WTC11 (cell line): ENCODE measurements at regions not wholly inside any gene's neighbourhood (a gene's known extent, or its start where the extent isn't known, plus 50 kb on each side); places are given as distances from the start of the nearest gene placed in this dataset.

Experiments used
- ATF1 ChIP-seq: sonication (generic); formaldehyde crosslinking; IDR thresholded peaks from 2 replicates; pipeline ENCODE4 v1.8.1; 2023; ENCODE audit warnings: mild to moderate bottlenecking, moderate library complexity, missing genetic modification reagents
- CREB1 ChIP-seq: sonication (generic); formaldehyde crosslinking; IDR thresholded peaks from 2 replicates; pipeline ENCODE4 v1.8.0; 2023; ENCODE audit warnings: mild to moderate bottlenecking, missing genetic modification reagents
- CTCF ChIP-seq: fragments of 200-600 bp; IDR thresholded peaks from 2 replicates; pipeline ENCODE4 v1.8.0; 2022; ENCODE audit warnings: antibody characterized with exemption
- E2F1 ChIP-seq: sonication (generic); formaldehyde crosslinking; IDR thresholded peaks from 2 replicates; pipeline ENCODE4 v1.8.0; 2022; ENCODE audit warnings: mild to moderate bottlenecking, missing genetic modification reagents
- FOXJ3 ChIP-seq: sonication (generic); formaldehyde crosslinking; IDR thresholded peaks from 2 replicates; pipeline ENCODE4 v1.9.0; 2021; ENCODE audit warnings: missing genetic modification reagents, mild to moderate bottlenecking, borderline replicate concordance
- FOXK1 ChIP-seq: sonication (generic); formaldehyde crosslinking; IDR thresholded peaks from 2 replicates; pipeline ENCODE4 v1.8.0; 2022; ENCODE audit warnings: mild to moderate bottlenecking, moderate library complexity, missing genetic modification reagents
- GABPB1 ChIP-seq: sonication (generic); formaldehyde crosslinking; IDR thresholded peaks from 2 replicates; pipeline ENCODE4 v1.8.1; 2023; ENCODE audit warnings: mild to moderate bottlenecking, missing genetic modification reagents
- HMGA2 ChIP-seq: fragments of 250-450 bp; sonication (Bioruptor Pico); IDR thresholded peaks from 2 replicates; pipeline ENCODE4 v1.4.0; 2021; ENCODE audit warnings: mild to moderate bottlenecking, moderate library complexity
- ZNF671 ChIP-seq: fragments of 250-450 bp; sonication (Bioruptor Pico); IDR thresholded peaks from 2 replicates; pipeline ENCODE4 v1.8.0; 2021; ENCODE audit warnings: mild to moderate bottlenecking

- TF ChIP-seq CTCF: no peak
- TF ChIP-seq CREB1 (CRISPR knock-in tag): no peak
- TF ChIP-seq GABPB1: no peak
- no peak for TF ChIP-seq E2F1
- no peak for TF ChIP-seq HMGA2 (CRISPR knock-in tag)
- no peak for TF ChIP-seq ATF1 (CRISPR knock-in tag)
- no peak for TF ChIP-seq ZNF671 (CRISPR knock-in tag)
- TF ChIP-seq FOXJ3 (CRISPR knock-in tag): no peak
- no peak for TF ChIP-seq FOXK1 (CRISPR knock-in tag)
These were observed 172.1 kb downstream of the MYCN start for GRCh38 chr2:16112251-16112971.
